A673 (cell line): ENCODE measurements at regions not wholly inside any gene's neighbourhood (a gene's known extent, or its start where the extent isn't known, plus 50 kb on each side); places are given as distances from the start of the nearest gene placed in this dataset.

ENCODE experiments used
- BruUV-seq: library from RNA; stranded (reverse); fragments of 400-500 nt; replicated peaks from 2 replicates; lab custom pipeline; 2021; lab: Mats Ljungman, UMichigan
- CTCF ChIA-PET: fragments of 300-600 bp; sonication (Branson Sonifier 250); formaldehyde crosslinking; loops from one replicate; lab custom pipeline; 2022; ENCODE audit warnings: antibody characterized with exemption; lab: Charles Lee
- POLR2A ChIA-PET: fragments of 300-600 bp; sonication (Branson Sonifier 250); formaldehyde crosslinking; loops from one replicate; lab custom pipeline; 2022; ENCODE audit warnings: antibody characterized with exemption; ENCODE audit not compliant: low non-redundant PET; lab: Charles Lee
- DNase-seq: peaks from one replicate; pipeline ENCODE4 v3.0.0-alpha.2; 2015; ENCODE audit warnings: low spot score
- H3K27ac ChIP-seq: fragments of 200-600 bp; sonication (generic); 2 replicates; pipeline ENCODE4 v1.5.1; 2016; ENCODE audit warnings: mixed run types, low read depth, mild to moderate bottlenecking, mixed read lengths, antibody characterized with exemption, low read length; ENCODE audit not compliant: poor library complexity, severe bottlenecking
- H3K27me3 ChIP-seq: fragments of 200-600 bp; sonication (generic); replicated peaks from 2 replicates; pipeline ENCODE4 v1.6.1; 2017; ENCODE audit warnings: mixed run types, low read depth, mild to moderate bottlenecking, mixed read lengths, antibody characterized with exemption, low read length; ENCODE audit not compliant: insufficient read depth, poor library complexity
- H3K36me3 ChIP-seq: fragments of 200-600 bp; sonication (generic); 2 replicates; pipeline ENCODE4 v1.6.1; 2016; ENCODE audit warnings: mixed run types, mild to moderate bottlenecking, mixed read lengths, antibody characterized with exemption, low read length; ENCODE audit not compliant: insufficient read depth, poor library complexity, severe bottlenecking
- H3K4me1 ChIP-seq: fragments of 200-600 bp; sonication (generic); 2 replicates; pipeline ENCODE4 v1.6.1; 2017; ENCODE audit warnings: mixed run types, mild to moderate bottlenecking, mixed read lengths, antibody characterized with exemption, low read length; ENCODE audit not compliant: insufficient read depth, poor library complexity, severe bottlenecking
- H3K4me3 ChIP-seq: fragments of 200-600 bp; sonication (generic); 2 replicates; pipeline ENCODE4 v1.5.1; 2016; ENCODE audit warnings: low read depth, mixed run types, mild to moderate bottlenecking, mixed read lengths, low read length; ENCODE audit not compliant: poor library complexity, severe bottlenecking
- H3K9me3 ChIP-seq: fragments of 200-600 bp; sonication (generic); 2 replicates; pipeline ENCODE4 v1.6.1; 2016; ENCODE audit warnings: mixed run types, low read depth, mild to moderate bottlenecking, mixed read lengths, antibody characterized with exemption, low read length; ENCODE audit not compliant: poor library complexity, severe bottlenecking
- CTCF ChIP-seq: fragments of 300-800, 200-600 bp; sonication (generic); conservative IDR thresholded peaks from 2 replicates; pipeline ENCODE4 v1.5.1; 2017; ENCODE audit warnings: low read depth, mild to moderate bottlenecking, antibody characterized with exemption, low read length, moderate library complexity, mixed read lengths
- EZH2 ChIP-seq: fragments of 200-600 bp; sonication (generic); IDR thresholded peaks from 2 replicates; pipeline ENCODE4 v1.6.1; 2017; ENCODE audit warnings: borderline replicate concordance, low read depth, mild to moderate bottlenecking, mixed read lengths, antibody characterized with exemption, low read length; ENCODE audit not compliant: poor library complexity, severe bottlenecking
- intact Hi-C: fragments of 100-400 bp; cut with micrococcal nuclease; formaldehyde crosslinking; loops from one replicate; pipeline ENCODE4 v1.10.0; 2022; ENCODE audit not compliant: unreplicated experiment

DNA sequence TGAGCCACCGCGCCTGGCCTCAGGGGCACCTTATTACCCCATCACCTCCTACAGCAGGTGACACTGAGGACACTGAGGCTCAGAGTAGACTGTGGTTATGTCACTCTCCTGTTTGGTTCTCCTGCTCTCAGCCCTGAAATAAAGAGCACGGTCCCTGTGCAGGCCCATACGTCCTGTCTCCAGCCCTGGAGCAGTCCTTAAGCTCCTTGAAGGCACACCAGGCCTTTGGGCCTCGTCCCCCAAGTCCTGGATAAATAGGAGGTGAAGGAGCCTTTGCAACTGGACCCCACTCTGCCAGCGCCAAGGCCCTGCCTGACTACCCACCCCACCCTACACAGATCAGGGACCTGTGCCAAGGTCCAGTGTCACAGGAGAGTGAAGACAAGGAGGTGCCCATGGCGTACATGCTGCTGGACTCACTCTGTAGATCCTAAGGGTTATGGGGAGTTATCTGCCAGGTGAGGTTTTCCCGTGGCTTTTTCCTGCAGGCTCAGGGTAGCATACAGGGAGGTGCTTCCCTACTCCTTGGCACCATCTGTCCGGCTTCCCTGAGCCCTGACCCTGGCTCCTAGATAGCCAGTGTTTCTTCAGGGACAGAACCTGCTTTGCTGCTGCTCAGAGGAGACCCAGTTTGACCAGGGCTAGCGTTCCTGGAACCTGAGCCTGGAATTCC, 253.2 kb downstream of the SEC14L1 start:
- H3K4me3 ChIP-seq, result no peak overlapping the region
- intact Hi-C loops, result no loop called here
- no peak for TF ChIP-seq CTCF
- TF ChIP-seq EZH2, result no peak
- H3K9me3 ChIP-seq, result no peaks in the 10 kb centered on the region
- no TSS peak for BruUV-seq
- no peaks in the 10 kb centered on the region for H3K36me3 ChIP-seq
- no peaks in the 10 kb centered on the region for H3K27me3 ChIP-seq
- ChIA-PET POLR2A (no interaction called here), CTCF (no interaction called here)
- H3K27ac ChIP-seq, result peak overlapping the region; percentile 23
- no peak for DNase-seq
- H3K4me1 ChIP-seq, result peaks cover 41% of the 10 kb centered on the region

GRCh38 chr17:77394540-77395295, 253.9 kb downstream of the SEC14L1 start:
- Histone ChIP-seq H3K9me3 (no peaks in the 10 kb centered on the region), H3K36me3 (no peaks in the 10 kb centered on the region), H3K4me1 (peaks cover 34% of the 10 kb centered on the region), H3K27ac (peak overlapping the region; percentile 23), H3K27me3 (no peaks in the 10 kb centered on the region), H3K4me3 (no peak overlapping the region)
- ChIA-PET CTCF (no interaction called here), POLR2A (no interaction called here)
- no TSS peak for BruUV-seq
- intact Hi-C loops, result no loop called here
- no peak for DNase-seq
- no peak for TF ChIP-seq EZH2

DNA sequence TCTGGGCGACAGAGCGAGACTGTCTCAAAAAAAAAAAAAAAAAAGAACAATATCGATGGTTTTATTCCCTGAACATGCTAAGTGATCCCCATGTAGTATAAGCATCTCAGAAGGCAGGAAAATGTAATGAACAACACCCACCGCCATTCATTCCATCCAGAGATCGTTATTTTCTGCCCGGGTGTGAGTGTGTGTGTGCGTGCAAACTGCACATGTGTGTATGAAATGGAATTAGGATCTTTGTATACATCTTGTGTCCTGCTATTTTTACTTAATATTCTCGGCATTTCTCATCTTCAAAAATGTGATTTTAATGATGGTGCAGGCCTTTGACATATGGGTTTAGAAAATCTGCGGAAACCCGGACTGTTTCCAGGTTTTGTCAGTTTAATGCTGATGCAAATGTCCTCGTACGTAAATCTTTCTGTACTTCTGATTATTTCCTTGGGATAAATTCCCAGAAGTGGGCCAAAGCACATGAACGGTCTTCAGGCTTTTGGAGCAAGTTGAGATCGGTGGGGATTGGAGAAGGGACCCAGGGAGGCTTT, 254.8 kb downstream of the SEC14L1 start:
- intact Hi-C loops, result no loop called here
- BruUV-seq, result no TSS peak
- no peak overlapping the region for H3K4me3 ChIP-seq
- POLR2A ChIA-PET, result no interaction called here
- H3K27ac ChIP-seq, result no peak overlapping the region
- no peak for DNase-seq
- H3K36me3 ChIP-seq, result no peaks in the 10 kb centered on the region
- no peak for TF ChIP-seq EZH2
- no peak for TF ChIP-seq CTCF
- CTCF ChIA-PET, result no interaction called here
- H3K4me1 ChIP-seq, result peaks cover 36% of the 10 kb centered on the region
- H3K27me3 ChIP-seq, result no peaks in the 10 kb centered on the region
- H3K9me3 ChIP-seq, result no peaks in the 10 kb centered on the region
